ENCODE measurements at regions not wholly inside any gene's neighbourhood (a gene's known extent, or its start where the extent isn't known, plus 50 kb on each side); places are given as distances from the start of the nearest gene placed in this dataset.

DNA sequence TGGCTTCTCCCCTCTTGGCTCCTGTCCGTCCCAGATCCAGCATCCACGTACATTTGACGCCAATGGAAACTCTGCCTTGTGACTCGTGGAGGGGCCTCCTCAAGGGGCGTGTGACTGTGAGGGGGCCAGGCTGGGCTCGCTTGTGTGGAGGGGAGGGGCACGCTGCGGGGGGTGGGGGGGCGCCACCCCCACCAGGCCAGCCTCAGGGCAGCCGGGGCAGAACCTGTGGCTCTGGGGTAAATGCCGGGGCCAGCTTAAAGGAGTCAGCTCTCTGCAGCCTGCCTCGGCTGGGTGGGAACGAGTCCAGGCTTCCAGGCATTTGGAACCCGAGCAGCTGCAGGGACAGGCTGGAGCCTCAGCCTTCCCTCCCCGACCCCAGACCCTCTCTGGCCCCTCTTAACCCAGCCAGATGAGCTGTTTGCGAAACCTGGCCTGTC is 94.1 kb downstream of the SIK1 start:
- no peak for DNase-seq (ENCODE audit: low read depth in 2 of 2)

GRCh38 chr21:43331962-43332828 is 94.7 kb downstream of the SIK1 start:
- no peak for DNase-seq (ENCODE audit: low read depth in 2 of 2)

GRCh38 chr21:43331111-43331961 is 95.6 kb downstream of the SIK1 start:
- DNase-seq (ENCODE audit: low read depth in 2 of 2): no peak

DNA sequence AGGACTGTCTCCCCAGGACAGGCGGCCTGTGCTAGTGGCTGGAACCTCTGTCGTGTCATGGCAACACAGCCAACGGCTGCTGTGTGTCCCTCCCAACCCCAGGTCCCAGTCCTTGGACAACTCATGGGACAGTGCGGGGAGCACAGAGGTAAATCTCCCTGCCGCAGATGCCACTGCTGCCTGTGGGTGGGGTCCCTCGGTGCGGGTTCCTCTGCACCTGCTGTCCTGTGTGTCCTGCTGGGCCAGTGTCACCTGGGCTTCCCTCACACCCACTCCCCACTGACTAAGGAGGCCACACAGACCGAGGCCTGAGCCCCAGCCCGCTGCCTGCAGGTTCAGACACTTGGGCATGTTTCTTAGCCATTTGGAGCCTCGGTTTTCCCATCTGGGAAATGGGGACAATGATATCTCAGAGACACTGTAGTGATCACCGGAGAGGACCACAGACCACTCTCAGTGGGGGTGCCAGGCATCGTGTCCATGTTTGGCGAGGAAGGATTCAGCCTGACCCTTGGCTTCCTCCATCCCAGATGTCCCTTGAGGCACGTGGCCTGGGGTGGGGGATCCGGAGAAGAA is 96.5 kb downstream of the SIK1 start:
- DNase-seq (ENCODE audit: low read depth in 2 of 2): no peak

- no peak for DNase-seq (ENCODE audit: low read depth in 2 of 2)
Observed at GRCh38 chr21:43329711-43330269, 97.1 kb downstream of the SIK1 start.

DNA sequence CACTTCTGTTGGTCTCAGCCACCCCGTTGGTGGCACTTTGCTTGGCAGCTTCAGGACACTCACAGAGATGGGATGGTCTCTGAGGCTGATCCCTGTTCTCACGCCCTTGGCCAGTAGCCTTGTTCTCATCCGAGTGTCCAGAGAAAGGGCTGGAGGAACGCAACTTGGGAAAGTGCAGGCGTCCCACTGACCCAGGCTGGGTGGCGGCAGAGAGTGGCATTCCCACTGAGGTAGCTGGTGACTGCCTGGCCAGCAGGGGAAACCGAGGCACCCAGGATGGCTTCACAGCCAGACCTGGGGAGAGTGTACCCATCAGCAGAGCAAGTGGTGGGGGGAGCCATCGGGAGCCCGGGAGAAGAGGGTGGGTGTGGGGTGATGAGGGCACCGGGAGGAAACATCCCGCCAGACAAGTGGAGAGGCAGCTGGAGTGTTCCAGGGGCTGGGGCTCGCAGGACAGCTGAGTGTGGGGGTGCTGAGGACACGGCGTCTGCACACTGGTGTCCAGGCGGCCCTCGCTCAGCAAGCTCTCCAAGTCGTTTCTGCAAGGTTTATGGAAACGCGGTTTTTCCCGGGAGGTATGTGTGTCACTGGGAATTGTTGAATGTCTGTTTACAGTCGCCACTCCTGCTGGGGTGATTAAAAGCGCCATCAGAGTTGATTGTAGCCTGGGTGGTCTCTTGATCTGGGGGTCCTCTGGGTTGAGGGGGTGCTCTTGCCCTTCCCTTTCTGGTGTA is 97.8 kb downstream of the SIK1 start:
- no peak for DNase-seq (ENCODE audit: low read depth in 2 of 2)

DNA sequence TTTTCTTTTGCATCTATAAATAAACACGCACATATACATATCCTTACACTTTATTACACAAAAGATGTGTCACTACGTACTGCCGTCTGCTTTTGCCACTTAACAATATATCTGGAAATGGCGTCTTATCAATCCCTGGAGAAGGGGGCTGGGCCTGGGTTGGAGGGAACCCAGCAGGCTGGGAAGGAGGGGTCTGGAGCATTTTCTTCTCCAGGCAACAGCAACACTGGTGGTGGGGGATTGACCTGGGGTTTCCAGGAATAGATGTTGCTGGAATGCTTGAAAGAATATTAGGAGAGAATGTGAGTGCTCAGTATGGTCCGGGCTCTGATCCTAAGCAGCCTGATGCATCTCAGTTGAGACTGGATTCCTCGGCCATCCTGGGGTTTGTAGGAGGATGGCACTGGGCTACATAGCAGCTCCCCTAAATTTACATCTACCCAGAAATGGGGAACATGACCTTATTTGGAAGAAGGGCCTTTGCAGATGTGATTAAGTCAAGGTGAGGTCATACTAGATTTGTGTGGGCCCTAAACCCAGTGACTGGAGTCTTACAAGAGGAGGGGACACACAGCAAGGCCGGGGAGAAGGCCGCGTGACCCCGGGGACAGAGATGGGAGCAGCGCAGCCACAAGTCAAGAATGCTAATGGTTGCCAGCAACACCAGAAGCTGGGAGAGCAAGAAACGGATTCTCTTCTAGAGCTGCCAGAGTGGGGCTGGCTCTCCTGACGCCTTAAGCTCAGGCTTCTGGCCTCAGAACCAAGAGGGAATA is 98.6 kb downstream of the SIK1 start:
- no peak for DNase-seq (ENCODE audit: low read depth in 2 of 2)

DNA sequence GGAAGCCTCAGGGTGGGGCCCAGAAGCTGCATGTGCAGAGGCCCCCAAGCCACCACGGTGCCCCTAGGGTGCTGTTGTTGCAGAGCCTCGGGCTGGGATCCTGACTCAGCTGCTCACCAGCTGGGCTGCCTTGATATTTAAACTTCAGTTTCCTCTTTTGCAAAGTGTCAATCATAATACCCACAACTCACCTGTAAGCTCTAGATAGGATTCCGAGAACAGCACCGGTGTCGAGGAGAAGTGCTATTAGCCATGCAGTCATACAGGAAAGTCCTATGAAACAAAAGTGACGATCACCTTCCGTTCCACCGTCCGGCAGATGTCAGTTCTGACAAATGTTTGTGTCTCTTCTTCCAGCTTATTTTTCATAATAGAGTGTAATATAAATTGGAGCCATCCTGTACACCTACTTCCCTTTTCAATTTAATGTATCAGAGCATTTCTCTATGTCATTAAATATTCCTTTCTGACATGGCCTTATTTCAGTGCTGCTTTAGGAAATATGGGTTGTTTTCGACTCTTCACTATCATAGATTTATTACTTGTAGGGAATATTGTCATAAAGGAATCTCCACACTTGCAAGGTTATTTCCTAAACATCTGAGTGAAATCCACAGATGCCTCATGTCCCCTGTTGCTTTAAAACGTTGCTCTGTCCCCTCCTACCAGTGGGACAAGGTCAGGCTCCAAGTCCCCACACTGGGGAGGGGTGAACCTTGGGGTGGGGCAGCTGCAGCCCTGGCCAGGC is 100.8 kb downstream of the SIK1 start:
- no peak for DNase-seq (ENCODE audit: low read depth in 2 of 2)

GRCh38 chr21:43325036-43325435 is 101.9 kb downstream of the SIK1 start:
- DNase-seq (ENCODE audit: low read depth in 2 of 2): no peak

DNA sequence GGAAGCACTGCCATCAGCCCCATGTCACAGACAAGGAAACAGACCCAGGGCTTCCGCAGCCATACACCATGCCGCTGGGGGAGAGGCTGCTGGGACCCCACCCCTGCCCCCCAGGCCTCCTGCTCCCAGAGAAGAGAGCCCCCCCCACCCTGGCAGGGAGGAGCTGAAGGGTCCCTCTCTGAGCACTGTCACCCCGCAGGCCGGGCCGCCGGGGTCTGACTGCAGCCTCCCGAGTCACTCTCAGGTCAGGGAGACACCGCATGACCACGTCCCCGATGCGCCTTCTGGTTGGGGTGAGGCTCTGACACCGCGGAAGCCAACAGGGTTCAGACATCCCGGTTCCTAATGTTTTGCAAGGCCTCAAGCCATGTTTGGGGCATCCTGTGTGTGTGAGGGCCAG is 102.3 kb downstream of the SIK1 start:
- no peak for DNase-seq (ENCODE audit: low read depth in 2 of 2)

GRCh38 chr21:43323244-43324005 is 103.5 kb downstream of the SIK1 start:
- no peak for DNase-seq (ENCODE audit: low read depth in 2 of 2)

DNA sequence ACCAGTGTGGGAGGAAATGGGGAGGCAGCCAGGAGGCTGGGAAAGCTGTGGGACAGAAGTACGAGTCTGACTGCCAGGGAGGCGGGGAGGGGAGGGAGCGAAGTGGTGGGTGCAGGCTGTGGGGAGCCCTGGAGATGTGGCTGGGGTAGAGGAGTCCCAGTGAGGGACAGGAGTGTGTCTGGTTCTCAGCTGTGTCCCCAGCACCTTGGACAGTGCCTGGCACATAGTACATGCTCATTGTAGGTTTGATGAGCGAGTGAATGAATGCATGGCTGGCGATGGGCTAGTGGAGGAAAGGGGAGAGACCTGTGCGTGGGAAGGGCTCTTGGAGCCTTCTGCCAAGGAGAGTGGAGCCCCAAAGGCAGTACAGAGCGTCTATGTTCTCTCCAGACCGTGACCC is 104.1 kb downstream of the SIK1 start:
- no peak for DNase-seq (ENCODE audit: low read depth in 2 of 2)

DNA sequence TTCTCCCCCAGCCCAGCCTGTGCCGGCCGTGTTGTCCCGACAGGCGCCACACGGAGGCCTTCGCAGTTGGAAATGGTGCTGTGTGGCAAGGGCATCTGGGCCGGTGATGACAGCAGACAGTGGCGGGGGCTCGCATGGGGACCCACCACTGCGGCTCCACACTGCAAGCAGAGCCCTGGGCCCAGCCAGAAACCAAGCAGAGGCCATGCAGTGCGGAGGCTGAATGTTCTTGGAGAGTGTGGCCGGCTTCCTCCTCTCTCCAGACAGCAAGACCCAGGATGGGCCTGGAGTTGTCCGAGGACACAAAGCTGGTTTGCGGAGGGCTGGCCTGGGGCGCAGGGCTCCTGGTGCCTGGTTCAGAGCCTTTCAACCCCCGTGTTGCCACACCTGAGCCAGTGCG is 104.6 kb downstream of the SIK1 start:
- DNase-seq (ENCODE audit: low read depth in 2 of 2): no peak

GRCh38 chr21:43321611-43322010 is 105.3 kb downstream of the SIK1 start:
- DNase-seq (ENCODE audit: low read depth in 2 of 2): no peak

- DNase-seq (ENCODE audit: low read depth in 2 of 2): no peak
Observed at GRCh38 chr21:43321111-43321510, 105.8 kb downstream of the SIK1 start.

DNA sequence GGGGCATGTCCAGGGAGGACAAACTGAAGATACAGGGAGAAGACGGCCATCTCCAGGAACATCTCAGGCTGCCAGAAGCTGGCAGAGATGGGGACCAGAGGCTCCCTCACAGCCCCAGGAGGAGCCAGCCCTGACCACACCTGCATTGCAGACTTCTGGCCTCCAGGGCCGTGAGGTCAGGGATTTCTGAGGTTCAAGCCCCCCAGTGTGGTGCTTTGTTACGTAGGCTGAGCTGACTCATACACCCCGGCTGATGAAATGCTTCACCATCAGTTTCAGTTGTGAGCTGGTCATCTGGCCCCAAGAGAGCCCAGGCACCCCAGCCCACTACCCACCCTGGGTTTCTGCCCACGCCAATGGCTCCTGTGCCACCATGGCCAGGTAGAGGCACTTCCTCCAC is 106.4 kb downstream of the SIK1 start:
- no peak for DNase-seq (ENCODE audit: low read depth in 2 of 2)

GRCh38 chr21:43318841-43319781 is 107.8 kb downstream of the SIK1 start:
- DNase-seq (ENCODE audit: low read depth in 2 of 2): no peak

GRCh38 chr21:43318368-43318767 is 108.6 kb downstream of the SIK1 start:
- DNase-seq (ENCODE audit: low read depth in 2 of 2): no peak
